CD4-positive, alpha-beta T cell treated with Interleukin-4 for 4 hours (primary cell): ENCODE measurements at regions not wholly inside any gene's neighbourhood (a gene's known extent, or its start where the extent isn't known, plus 50 kb on each side); places are given as distances from the start of the nearest gene placed in this dataset.

ENCODE experiments used
- DNase-seq: peaks from one replicate; pipeline ENCODE4 v3.0.0-alpha.2; 2020

DNA sequence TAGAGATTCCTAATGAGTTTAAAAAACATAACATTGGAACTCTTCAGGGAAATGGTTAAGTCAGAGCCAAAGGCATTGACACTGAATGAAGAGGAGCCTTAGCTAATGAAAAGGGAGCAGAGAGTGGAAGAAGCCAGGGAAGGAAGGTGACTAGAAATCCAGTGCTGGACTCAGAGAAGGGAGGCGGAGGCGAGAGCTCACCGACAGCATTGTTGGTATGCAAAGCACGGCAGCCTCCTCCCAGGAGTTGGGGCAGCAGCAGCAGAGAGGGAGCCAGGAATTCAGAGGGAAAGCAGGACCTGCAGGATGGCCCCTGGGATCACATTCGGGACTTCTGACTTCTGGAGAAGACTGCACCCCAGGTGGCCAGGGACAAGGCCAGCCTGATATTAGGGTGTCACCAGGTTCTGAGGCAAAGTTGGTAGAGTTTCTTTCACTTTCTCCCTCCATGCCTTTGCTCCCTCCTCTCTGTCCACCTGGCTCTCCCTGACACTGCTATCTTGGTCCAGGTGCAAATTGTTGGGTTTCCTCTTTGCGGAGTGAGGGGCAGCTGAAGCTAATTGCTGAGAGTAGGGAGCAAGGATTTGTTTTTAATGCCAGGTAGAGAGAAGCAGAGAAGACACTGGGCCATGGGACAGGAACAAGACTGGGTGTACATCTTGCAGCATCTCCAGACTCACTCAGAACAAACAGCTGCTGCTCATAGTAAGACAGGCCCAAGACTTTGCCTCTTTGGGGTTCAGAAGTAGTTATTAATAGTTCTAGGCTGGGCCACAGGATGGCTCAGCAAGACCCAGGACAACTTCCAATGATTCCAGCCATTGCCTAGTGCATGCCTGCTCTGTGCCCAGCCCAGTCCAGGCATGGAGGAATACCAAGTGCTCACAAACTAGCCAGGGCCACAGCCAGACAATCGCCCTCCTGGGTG, 157.9 kb downstream of the TLE3 start:
- DNase-seq, result no peak

DNA sequence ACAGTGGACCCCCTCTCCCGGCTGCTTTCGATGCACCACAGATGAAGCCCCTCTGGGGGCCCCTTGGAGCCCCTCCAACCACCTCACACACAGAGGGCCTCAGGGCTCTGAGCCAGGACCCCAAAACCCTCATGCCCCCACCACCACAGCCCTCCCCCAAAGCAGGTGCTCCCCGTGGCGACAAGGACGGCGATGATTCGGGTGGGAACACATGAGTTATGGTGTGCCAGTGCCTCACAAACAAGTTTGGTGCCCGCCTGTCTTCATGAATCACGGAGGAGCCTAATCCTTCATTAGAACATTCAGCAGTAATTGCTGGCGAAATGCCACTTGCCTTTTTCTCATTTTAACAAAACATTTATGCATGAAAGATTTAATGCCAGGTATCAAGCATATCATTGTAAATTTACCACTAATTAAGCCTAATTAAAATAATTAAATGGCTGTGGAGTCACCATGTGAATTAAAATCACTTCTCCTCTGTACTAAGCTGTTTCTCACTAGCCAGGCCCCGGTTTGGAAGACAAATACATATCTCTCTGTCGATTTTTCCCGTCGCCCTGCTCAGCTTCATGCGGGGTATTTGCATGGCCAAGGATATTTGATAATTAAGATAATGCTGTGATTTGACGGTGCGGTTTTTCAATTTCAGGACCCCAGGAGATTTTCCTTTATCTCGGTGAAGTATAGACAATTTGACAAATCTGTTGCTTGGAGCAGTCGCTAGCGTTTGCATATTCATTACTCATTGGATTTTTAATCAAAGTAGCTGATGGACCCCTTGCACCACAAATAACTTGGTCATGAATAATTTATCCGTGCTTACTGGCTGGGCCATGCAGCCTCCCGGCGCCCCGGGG, 157.0 kb downstream of the TLE3 start:
- DNase-seq, result no peak

DNA sequence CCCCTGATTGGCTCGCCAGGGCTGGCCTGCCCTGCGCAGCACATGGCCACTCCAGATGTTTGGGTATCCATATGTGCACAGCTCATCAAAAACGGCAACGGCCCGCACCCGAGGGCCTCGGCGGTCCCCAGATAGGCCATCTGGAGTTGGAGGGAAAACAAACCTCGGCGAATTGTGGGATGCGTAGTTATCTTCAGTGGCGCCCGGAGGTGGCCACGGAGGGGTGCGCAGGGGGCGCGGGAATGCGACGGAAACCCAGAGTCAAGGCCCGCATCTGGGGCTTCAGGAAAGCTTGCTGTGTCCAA, 156.5 kb downstream of the TLE3 start:
- no peak for DNase-seq

DNA sequence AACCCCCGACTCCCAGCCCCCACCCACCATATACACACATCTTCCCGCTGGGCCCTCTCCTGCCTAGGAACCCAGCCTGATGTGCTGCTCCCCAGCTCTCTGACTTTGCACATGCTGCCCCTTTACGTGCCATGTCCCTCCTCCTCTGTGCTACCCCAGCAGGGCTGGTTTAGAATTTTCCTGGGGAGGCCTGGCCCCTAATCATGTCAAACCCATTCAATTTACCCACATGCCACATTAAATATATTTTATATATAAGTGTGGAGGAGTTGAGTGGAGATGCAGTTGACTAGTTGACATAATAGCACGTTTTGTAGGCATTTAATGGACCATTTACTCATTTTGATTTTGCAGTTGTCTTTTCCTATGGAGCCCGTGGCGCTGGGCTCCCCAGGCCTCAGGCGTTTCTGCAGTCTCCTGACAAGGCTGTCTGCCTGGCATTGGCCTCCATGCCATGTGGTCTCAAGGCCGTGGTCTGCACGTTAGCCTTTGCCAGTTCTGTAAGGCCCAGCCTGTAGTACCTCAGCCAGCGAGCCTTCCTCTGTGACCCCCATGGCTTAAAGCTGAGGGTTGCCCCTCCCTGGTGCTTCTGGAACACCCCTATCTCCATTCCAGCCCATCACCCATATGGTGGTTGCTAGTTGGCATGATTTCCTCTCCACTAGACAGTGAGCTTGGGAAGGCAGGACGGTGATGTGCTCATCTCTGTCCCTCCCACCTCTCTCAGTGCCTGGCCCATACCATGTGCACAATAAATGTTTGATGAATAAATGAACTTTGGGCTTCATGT, 155.8 kb downstream of the TLE3 start:
- DNase-seq, result no peak

DNA sequence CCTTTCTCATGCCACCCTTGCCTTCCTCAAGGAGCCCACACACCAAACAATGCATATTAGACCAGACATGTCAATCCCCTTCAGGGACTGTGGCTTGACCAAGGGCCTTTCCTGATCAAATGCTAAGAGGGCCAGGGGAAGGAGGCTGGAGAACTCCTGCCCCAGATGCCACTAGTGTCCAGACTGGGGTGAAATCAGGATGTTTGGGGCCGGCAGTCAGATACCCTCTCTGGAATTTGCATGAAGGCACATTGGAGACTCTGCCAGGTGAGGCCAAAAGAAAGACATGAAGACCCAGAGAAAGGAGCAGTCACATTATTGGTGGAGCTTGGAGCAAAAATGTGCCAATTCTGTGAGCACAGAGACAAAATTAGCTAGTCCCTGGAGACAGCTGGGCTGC, 154.1 kb downstream of the TLE3 start:
- DNase-seq, result no peak

DNA sequence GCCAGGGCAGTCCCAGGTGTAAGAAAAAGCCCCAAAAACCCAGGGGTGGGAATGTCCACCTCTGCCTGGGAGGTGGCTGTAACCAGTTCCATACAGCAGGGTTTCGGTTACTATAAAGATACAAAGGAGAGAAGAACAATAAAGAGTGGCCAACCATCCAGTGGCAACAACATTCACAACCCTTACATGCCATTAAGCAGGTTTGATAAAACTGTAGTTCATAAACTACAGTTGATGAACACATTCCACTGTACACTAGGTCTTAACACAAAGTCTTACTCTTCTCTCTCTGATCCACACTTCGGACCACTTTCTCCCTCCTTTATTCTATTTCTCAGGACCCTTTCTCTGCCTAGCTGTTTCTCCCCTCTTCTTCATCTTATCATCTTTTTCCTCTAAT, 152.0 kb downstream of the TLE3 start:
- DNase-seq, result no peak

DNA sequence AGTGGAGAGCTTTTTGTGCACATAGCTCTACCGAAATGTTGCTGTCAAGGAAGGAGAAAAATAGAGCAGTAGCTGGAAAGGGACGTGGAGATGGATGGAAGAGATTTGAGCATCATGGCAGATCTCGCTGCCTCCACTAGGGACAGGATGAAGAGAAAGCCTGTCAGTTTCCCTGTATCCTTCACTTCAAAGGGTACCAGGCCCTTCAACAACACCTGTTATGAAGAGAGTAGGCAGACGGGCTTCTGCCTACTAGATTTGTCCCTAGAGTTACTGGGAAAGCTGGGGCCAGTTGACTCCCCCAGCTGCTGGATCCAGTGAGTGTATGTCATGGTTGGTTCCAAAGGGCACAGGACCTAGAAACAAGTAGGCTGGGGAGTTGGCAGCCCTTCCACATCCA, 150.8 kb downstream of the TLE3 start:
- DNase-seq, result no peak

DNA sequence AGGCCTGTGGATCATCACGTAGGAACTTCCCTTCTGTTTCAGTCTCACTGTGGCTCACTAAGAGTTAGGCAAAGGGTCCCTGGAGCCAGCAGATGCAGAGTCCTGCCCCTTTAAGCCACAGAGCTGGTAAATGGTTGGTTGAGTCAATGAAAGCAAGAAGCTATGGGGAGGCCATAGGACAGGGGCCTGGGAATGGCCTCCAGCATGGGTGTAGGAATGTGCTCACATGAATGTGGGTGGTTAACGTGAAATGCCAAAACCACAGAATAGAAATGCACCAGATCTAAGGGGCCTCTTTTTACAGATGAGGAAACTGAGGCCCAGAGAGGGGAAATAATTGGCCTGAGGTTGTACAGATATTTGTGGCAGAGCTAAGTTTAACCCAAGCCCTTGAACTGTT, 150.3 kb downstream of the TLE3 start:
- no peak for DNase-seq

DNA sequence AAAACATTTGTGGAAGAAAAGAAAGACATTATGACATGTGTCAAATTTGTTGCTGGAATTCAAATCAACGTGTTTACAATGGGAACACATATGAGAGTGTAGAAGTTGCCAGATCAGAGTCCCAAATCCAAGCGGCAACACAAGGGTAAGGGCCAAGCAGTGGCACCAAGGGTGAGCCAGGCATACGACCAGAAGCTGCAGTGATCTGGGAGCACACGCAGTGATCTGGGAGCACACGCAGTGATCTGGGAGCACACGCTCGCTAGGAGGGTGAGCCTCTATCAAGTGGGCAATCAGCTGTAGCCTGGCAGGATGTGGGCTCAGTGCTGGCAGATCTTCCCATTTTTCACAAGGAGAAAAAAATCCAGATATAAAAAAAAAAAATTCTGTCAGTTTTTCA, 148.2 kb downstream of the TLE3 start:
- DNase-seq, result no peak

DNA sequence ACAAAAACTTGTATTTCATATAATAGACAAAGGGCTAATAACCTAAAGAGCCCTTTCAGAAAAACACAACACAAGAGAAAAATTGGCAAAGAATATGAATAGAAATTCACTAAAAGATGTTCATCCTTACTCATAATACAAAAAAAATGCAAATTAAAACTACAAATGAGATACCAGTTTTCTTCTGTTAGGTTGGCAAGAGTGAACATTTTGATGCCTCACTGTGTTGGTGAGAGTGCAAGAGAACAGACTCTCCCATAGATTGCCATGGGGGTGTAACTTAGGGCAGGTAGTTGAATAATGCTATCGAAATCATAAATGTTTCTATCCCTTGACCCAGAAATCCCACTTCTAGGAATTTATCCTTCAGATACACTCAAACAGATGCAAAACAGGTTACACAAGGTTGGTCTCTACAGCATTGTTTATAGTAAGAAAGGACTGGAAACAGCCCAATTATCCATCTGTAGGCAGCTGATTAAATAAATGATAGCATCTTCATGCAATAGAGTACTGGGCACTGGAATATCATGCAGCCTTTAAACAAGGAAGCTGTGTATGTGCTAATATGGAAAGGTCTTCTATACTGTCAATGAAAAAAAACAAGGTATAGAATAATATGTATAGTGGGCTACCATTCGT, 146.3 kb downstream of the TLE3 start:
- DNase-seq, result no peak

DNA sequence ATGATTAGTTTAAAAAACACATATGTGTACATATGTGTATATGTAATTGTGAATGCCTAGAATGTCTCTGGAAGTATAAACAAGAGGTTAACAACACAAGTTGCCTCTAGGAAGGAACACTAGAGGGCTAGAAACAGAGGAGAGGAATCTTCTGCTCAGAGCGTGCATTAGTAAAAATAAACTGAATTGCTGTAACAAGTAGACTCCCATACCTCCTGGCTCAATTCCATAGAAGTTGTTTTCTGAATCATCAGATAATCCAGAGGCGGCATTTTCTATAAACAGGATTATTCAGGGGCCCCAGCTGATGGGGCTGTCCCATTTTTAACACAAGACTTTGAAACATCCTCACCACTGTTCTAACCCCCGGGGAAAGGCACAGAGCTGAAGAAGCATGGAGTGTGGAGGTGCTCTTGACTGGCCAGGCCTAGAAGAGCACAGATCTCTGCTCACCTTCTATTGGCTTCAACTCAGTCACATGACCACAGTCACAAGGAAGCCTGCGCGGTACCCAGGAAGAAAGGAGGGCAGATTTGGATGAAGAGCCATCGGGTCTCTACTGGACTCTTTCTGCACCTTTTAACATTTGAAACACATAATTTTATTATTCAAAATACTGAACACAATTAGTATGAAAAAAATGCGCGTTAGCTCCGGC, 145.7 kb downstream of the TLE3 start:
- DNase-seq, result no peak

DNA sequence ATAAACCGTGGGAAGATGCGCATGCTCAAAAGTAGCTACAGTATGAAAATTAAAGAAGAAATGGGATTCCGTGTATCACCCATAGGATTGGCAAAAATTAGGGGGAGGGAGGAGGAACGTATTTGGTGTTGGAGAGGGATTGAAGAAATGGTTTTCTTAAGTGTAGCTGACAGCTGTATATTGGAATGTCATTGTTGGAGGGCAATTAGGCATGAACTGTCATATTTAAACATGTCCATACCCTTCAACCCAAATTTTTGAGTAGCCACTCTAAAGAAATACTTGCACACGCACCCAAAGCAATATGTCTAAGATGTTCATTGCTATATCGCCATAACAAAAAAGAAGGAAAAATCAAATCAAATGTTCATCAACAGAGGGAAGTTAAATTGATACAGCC, 144.7 kb downstream of the TLE3 start:
- no peak for DNase-seq

DNA sequence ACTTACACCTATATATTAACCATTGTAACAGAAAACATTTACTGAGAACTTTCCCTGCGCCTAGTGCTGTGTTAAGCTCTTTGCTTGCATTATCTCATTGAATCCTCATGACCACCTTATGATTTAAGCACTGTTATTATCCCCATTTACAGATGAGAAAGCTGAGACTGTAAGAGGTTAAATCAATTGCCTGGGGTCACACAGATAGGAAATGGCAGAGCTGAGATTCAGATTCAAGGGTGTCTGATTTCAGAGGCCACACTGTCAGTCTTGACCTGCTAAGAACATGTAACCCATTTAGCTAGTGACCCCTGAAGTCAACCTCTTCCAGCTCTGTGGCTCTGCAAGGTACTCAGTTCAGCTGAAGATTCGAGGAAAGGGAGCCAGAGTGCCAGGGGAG, 143.9 kb downstream of the TLE3 start:
- no peak for DNase-seq

DNA sequence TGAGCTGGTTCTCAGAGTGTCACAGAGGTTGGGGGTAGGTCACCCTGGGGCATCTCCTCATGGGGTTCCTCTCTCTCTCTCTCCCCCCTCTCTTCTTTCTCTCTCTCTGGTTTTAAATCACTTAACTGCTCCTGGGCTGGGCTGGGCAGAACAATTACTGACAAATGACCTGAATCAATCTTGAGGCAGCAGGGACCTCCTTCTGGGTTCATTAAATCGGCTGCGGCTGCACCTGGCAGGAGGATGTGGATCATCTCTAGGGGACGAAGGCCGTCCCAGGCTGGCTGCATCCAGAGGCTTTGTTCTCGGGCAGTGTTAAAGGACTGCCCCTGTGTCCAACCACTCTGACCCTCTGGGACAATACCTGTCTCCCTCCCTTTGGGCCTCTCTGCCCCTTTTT, 143.1 kb downstream of the TLE3 start:
- DNase-seq, result no peak

DNA sequence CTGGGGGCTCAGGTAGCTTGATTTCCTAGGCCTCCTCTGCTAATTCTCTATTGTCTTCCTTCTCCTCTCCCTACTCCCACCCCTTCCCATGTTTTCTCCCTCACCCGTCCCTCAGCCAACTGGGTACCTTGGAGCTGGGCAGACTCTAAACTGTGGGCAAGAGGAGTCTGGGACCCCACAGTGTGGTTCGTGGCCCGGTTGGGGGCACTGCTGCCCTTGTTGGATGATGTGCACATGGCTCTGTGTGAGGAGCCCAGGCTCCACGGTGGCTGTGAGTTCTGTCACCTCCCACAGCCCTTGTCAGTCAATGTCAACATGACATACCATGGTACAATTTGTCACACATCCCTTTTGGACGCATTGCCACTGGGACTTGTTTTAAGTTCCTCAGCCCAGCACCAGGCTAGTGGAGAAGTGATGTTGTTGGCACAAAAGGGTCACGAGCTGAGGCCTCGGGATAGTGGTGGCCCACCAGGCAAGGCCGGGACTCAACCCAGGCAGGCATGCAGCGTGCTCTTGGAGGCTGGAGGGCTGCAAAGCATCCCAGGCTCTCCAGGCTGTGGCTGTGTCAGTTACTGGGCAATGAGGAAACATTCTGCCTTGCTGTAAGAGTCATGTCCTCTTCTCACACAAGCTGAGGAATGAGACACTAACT, 142.3 kb downstream of the TLE3 start:
- DNase-seq, result no peak

DNA sequence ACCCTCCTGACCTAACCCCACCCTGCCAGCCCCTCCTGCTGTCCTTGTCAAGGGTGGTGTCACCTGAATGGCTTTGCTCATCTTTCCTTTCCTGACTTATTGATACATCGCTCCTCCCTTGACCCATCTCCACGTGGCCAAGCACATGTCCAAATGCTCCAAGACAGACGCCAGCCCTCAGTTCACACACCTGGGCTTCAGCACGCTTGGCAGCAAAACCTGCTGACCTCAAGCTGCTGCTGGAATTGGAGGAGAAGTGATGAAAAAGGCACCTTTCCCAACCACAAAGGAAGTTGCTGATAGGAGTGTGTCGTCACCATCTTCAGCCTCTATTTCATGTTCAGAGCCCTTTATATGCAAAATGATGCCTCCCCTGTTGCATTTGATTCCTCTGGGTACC, 141.3 kb downstream of the TLE3 start:
- no peak for DNase-seq

DNA sequence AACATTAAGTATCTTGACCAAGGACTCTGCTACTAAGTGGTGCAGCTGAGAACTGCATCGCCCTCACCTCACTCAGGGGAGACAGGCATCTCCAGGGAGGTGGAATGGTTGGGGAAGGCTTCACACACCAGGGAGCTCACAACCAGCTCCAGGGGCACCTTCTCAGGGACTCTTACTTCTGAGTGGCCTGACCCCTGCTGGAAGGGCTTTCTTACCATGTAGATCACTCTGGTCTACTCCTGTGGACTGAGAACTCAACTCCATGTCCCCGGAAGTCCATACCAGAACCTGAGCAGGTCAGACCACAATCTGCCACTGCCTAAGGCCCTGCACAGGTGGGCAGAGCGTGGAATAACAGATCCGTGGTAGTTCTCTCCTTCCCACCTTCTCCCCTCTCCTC, 140.5 kb downstream of the TLE3 start:
- DNase-seq, result no peak

DNA sequence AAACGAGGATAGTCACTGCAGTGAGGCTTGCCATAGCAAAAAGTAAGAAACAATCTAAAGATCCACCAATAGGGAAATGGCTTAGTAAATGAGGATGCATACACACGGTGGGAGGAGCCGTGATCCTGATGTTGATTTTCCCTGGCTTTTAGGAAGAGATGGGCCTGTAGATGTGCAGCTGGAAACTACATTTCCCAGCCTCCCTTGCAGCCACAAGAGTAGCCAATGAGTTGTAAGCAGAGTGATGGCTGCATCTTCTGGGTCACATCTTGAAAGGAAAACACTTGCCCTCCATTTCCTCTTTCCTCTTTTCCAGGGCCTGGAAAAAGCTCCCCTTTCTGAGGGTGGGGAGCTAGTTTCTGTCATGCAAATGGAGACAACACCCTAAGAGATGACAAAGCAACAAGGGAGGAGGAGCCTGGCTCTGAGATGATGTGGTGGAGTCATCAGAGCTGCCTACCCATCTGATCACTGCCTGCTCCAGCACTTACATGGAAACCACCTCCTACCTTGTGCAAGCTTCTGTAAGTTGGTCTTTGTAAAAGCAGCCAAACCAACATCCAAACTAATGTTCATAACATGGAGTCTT, 139.1 kb downstream of the TLE3 start:
- DNase-seq, result no peak

DNA sequence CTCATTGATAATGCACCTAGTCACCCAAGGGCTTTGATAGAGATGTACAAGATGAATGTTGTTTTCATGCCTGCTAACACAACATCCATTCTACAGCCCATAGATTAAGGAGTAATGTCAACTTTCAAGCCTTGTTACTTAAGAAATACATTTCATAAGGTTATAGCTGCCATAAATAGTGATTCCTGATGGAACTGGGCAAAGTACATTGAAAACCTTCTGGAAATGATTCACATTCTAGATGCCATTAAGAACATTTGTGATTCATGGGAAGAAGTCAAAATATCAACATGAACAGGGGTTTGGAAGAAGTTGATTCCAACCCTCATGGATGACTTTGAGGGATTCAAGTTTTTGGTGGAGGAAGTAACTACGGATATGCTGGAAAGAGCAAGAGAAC, 135.2 kb downstream of the TLE3 start:
- no peak for DNase-seq

DNA sequence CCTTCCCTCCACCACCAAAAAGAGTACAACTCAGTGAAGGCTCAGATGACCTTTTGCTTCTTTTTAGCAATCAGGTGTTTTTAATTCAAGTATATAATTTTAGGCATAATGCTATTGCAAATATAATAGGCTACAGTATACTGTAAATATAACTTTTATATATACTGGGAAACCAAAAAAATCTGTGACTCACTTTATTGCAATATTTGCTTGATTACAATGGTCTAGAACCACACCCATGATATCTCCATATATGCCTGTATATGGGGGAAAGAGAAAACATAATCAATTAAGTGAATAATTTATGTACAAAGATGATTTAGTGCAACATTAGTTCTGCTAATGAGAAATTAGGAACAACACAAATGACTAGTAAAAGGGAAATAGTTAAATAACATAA, 134.3 kb downstream of the TLE3 start:
- no peak for DNase-seq

DNA sequence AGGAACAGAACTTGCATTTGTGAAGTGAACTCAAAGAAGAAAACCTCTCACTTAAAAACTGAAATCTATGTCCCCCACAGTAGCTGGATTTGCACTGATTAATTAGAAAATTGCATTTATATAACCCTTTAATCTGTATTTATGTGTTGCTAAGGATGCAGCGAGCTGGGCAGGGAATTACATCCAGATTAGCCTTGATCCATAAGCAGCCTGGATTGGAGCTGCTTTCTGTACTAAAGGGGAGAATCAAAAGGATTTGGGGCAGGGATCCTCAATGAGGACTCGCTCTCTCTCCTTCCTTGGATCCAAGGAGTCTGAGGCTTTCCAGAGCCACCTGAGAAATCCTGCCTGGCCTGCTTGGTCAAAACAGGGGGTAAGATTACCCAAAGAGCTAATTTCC, 125.9 kb downstream of the TLE3 start:
- no peak for DNase-seq

DNA sequence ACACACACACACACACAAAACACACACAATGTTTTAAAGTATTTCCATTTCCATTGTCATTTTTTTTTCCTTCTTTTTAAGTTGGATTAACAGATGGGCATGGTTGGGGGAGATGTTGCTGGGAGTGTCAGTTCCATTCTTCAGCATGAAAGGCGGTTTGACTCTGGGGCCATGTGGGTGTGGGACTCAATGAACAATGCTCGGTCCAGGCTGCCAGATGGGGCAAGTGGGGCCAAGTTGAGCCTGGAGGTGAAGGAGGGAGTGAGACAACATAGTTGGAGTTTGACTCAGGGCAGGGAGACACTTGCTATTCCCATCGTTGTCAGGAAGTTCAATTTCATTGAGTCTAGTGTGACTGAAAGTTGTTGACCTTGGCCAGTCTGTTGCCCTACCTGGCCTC, 125.3 kb downstream of the TLE3 start:
- no peak for DNase-seq
